GM18499 (cell line): ENCODE measurements at regions not wholly inside any gene's neighbourhood (a gene's known extent, or its start where the extent isn't known, plus 50 kb on each side); places are given as distances from the start of the nearest gene placed in this dataset.
A peak's percentile ranks its signal among the peaks of the same experiment; 100 is the strongest.
"Not testable (repeated sequence)": the region's sequence is repeated elsewhere in the genome, so short reads cannot be mapped to it uniquely, and the experiment has no call there.

Source experiments
- ATAC-seq: cut with Tn5 transposase; IDR thresholded peaks from one replicate; pipeline ENCODE4 v1.9.1; 2021; ENCODE audit warnings: moderate number of reproducible peaks; ENCODE audit not compliant: insufficient read depth, unreplicated experiment

DNA sequence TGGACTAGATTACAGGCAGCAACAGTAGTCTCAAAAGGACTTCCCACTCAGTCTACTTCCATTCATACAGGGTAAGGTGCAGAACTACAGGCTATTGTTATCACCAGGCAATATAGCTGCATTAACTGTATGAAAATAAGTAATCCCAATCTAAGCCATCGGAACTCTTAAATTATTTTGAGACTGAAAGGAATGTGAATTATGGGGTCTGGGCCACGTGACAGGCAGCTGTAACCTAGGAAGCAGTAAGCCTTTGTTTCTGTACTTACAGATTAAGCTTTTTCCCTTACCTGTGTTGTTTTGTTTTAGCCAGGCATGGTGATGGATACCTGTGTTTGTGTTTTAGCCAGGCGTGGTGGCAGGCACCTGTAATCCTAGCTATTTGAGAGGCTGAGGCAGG, 152.4 kb upstream of the TRIM24 start:
- no peak for ATAC-seq

DNA sequence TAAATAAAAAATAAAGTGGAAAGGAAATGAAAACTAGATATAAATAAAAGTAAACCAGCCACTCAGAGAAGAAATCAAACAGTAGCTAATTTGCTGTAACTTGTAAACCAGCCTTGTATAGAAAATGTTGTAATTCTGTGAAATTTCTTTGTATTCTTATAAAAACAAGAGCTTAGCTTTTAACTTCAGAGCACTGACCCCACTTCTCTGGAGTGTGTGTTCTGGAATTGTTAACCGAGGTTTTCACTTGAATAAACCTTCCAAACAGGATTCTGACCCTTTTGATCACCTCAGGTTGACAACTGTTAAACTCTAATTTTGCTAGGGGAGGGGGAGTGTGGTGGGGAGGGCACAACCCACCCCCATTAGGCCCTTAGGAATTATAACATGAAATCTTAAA, 151.9 kb upstream of the TRIM24 start:
- ATAC-seq: no peak

DNA sequence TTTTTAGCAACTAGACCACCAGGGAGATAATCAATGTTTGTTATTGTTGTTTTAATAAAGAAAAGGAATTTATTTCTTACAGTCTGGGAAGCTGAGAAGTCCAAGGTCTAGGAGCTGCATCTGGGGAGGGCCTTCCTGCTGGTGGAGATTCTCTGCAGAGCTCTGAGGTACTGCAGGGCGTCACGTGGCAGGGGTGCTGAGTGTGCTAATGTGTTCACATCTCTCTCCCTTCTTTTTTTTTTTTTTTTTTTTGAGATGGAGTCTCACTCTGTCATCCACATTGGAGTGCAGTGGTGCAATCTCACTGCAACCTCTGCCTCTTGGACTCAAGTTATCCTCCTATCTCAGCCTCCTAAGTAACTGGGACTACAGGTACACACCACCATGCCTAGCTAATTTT, 150.9 kb upstream of the TRIM24 start:
- ATAC-seq: no peak

DNA sequence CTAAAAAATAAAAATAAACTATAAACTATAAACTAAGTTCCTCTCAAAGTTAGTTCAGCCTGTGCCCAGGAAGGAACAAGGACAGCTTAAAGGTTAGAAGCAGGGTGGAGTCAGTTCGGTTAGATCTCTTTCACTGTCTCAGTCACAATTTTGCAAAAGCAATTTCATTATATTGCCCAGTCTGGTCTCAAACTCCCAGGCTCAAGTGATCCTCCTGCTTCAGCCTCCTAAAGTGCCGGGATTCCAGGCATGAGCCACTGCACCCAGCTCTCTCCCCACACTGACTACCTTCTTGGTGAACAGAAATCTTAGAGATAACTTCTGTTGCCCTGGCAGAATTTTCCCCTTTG, 146.3 kb upstream of the TRIM24 start:
- ATAC-seq: no peak

DNA sequence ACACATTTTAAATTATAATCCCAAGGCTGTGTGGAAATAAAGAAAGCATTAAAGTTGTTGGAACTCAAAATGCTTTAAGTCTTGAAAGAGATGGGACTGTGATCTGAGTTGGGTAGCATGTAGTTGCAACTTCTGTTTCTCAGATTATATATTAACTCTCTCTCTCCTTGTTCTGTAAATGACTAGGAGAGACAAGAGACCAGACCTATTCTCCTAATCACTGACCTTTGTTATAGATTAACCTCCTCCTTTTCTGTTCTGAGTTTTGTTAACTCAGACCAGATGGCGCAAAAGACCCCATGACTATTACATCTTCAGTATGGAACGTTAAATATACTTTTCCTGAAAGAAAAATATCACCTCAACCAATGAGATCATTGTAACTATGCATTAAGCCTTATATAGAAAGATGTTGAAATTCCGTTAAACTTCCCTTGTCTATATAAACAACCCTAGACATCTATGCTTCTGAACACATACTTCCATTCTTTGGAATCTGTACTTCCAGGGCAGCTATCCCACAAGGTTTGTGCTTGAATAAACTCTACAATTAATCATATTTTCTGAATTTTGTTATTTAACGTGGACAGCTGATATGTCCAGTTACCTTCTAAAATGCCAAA, 143.5 kb upstream of the TRIM24 start:
- ATAC-seq: peak; percentile 83

DNA sequence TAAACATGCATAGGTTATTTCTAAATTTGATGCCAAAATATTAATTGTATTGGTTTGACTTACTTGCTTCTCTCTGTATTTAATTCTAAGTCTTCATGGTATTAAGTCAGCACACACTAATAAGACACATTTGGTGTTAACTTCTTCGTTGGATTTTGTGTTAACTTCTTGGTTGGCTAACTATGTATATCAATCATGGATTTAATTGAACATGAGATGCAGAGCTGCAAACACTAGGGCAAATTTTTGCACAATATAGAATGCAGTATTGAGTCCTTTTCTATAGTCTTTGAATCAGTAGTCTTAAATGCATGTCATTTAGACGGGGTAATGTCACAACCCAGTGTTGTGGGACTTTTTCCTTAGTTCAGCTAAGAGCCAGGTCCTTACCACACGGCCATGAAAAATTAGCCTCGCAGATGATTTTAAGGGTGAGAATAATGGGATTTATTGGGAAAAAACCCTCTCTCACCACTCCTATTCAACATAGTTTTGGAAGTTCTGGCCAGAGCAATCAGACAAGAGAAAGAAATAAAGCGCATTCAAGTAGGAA, 142.9 kb upstream of the TRIM24 start:
- ATAC-seq: no peak

DNA sequence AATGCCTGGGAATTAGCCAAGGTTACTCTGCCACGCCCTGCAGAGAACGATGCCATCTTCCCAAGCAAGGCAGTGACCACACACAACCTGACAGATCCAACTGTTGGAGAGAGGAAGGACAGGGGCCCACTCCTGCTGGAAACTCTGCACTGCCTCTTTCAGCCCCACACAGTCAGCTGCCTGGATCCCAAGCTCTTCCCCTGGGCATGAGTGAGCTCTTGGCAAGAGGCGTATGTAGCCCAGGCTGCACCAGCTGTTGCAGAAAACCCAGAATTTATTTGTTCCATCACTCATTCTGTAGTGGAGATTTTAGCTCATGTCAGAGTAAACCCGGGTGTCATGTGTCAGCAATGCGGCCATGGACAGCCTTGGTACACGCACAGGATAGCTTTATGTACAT, 135.1 kb upstream of the TRIM24 start:
- no peak for ATAC-seq

DNA sequence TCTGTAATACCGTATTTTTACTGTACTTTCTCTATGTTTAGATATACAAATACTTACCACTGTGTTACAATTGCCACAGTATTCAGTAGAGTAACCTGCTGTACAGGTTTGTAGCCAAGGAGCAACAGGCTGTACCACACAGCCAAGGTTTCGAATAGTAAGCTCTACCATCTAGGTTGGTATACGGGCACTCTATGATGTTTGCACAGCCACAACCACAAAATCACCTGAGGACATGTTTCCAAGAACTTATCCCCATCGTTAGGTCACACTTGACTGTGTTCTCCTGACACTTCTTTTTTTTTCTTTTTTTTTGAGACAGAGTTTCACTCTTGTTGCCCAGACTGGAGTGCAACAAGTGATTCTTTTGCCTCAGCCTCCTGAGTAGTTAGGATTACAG, 134.6 kb upstream of the TRIM24 start:
- no peak for ATAC-seq

DNA sequence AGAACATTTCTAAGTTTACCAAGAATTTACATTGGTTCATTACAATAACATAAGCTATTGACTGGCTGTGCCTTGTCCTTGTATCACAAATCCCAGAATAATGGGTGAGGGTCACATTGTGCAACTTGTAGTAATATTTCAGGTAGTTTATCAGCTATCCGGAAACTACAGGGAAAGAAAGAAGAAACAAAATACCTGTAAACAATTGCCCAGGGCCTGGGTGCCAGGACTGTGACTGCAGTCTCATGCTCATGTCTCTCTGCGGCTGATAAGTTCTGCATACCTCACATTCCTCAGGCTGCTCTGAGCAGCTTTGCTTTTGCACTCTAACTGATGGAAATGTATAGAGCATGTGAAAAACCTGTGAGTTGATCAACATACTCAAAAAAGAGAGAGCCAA, 131.8 kb upstream of the TRIM24 start:
- no peak for ATAC-seq

DNA sequence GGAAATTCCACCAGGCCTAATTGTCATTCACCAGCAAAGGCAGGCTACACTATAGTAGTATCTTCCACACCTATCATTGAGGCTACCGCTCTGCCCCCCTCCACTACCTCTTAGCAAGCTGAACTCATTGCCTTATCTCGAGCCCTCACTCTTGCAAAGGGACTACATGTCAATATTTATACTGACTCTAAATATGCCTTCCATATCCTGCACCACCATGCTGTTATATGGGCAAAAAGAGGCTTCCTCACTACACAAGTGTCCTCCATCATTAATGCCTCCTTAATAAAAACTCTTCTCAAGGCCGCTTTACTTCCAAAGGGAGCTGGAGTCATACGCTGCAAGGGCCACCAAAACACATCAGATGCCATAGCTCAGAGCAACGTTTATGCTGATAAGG, 127.2 kb upstream of the TRIM24 start:
- not testable (repeated sequence) for ATAC-seq

DNA sequence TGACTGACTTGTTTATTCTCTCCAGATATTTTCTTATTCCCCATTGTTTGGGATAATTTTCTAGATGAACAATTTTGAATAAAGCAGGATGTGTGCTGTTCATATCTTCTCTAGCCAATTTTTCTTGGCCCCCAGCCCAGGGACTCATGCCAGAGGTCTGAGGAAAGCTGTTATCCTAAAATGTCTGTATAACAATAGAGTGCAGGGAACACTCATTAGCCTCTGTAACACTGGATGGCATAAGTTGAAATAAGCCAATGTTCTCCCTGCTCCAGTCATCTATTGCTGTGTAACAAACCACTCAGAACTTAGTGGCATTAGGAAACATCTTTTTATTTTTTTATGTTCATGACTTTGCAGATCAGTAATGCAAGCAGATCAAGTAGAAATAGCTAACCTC, 121.7 kb upstream of the TRIM24 start:
- ATAC-seq: no peak

DNA sequence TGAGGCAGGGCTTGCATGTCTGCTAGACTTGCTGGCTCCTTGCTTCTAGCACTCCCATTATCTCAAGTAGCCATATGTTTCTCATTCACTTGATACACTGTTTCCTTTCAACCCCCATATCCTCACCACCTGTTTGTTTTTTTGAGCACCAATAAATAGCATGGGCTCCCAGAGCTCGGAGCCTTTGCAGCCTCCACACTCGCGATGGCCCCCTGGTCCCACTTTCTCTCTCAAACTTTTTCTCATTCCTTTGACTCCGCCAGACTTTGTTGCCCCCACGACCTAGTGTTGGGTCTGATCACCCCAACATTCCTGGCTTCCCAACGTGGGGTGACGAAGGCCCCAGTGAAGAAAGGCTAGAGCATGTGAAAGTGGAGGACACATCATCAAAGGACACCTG, 120.8 kb upstream of the TRIM24 start:
- ATAC-seq: not testable (repeated sequence)

DNA sequence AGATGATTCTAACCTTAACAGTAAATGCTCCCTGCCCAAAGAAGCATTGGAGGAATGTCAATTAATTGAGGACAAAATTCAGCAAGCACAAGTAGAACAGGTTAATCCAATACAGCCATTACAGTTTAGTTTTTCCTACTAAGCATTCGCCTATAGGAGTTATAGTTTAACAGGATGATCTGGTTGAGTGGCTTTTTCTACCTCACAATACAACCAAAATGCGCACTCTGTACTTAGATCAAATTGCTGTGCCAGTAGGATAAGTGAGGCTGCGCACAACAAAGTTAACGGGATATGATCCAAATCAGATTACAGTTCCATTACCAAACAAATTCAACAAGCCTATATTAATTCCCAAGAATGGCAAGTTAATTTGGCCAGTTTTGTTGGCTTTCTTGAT, 117.1 kb upstream of the TRIM24 start:
- no peak for ATAC-seq

DNA sequence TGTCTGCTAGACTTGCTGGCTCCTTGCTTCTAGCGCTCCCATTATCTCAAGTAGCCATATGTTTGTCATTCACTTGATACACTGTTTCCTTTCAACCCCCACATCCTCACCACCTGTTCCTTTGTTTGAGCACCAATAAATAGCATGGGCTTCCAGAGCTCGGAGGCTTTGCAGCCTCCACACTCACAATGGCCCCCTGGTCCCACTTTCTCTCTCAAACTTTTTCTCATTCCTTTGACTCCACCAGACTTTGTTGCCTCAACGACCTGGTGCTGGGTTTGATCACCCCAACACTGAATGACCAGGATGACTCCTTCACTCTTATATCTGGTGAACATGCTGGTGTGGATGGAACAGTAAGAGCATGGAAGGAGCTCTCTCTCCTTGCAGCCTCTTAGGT, 114.5 kb upstream of the TRIM24 start:
- ATAC-seq: no peak

DNA sequence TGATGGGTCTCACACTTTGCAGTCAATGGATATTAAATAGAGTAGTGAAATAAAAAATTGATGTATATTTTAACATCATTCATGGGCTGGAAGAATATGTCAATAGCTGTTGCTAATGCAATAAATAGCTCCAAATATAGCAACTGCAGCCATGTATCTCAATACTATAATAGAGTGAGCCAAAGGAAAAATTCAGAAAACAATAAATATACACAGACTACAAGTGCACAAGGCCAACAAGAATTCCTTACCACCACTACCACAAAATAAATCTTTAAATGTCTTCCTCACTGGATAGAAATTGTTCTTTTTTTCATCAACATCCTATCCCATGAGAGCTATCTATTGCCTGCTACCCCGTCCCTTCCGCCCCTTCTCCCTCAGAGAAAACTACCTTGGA, 113.1 kb upstream of the TRIM24 start:
- ATAC-seq: no peak

DNA sequence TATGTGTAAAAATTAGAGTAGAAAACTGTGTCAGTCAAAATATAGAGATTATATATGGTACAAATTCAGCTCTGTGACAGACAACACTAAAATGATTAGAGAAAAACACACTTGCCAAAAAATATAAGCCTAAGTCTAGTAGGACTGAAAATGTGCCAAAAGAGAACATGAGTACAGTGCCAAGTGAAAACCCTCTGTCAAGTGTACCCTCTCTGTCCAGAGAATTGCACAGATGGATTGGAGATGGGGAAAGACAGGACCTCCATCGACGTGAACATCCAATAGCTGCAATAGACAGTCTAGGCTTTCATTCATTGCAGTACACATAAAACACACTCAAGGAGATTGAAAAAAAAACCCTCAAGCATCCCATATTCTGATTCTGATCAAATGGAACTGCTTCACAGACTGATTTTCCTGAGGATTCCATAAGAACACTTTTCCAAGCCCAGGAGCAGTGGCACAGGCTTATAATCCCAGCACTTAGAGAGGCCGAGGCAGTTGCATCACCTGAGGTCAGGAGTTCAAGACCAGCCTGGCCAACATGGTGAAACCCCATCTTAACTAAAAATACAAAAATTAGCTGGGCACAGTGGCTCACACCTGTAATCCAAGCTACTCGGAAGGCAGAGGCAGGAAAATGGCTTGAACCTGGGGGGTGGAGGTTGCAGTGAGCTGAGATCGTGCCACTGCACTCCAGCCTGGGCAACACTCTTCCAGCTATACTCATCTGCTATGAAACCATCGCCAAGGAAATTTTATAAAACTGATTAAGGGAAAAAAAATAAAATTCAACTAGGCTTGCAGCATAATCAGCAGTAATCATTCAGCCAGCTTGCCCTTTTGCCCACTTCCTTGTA, 110.0 kb upstream of the TRIM24 start:
- no peak for ATAC-seq

DNA sequence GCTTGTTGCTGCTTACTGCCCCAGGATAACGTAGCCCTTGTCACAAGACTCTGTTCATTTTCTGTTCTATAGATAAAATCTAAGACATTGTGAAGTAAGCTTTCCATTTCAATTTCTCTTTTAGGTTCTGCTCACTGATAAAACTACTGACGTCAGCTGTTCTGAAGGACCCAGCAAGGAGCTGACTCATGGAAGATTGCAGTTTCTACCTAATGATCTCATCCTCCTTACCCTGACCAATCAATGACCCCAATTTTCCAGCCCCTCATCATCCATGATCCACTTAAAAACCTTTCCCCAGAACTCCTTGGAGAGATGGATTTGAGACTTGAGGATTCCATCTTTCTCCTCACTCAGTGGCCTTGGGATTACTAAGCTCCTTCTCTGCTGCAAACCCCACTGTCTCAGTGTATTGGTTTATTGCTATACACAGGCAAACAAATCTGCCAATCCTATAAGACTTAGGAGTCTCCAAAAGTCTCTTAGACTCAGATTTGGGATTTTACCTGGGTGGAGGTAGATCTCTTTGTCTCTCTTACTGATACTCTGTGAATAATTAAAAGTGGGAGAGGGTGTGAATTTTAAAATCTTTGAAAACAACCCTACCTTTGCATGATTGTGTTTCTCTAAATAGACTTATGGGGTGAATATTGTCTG, 109.2 kb upstream of the TRIM24 start:
- ATAC-seq: no peak

DNA sequence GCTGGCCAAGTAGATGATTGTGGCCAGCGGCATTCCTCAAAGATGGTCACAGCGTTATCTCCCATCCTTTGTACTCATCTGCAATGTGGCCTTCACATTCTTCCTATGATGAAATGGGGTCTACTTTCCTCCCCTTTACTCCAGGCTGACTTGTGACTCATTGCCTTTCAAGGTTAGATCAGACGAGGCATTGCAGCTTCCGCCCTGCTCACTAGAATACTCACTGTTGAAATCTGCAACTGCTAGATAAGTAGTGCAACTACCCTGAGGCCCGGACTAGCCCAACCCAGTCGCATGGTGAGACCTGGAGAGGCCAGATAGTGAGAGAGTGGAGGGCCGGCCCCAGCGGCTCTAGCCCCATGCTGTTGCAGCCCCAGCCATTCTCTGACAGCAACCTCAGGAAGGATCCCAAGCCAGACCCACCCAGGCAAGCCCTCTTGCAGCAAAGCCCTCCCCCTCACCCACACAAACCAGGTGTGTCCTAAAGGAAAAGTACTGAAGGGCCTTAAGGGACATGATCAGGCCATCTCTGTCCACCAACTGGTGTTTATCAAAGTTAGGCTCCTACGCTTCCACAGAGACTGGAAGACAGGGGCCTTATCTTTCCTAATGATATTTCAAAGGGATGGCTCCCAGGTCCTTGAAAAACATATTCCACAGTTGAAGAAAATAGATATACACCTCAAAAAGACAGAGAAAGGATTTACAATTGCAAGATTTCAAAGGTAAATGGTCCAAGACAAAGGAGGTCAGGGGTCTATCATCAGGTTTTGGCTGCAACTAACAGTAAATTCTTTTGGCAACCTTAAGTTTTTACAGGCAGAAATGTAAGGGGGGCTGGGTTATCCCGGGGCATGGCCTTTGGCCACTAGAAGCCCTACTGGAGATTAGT, 107.2 kb upstream of the TRIM24 start:
- no peak for ATAC-seq

DNA sequence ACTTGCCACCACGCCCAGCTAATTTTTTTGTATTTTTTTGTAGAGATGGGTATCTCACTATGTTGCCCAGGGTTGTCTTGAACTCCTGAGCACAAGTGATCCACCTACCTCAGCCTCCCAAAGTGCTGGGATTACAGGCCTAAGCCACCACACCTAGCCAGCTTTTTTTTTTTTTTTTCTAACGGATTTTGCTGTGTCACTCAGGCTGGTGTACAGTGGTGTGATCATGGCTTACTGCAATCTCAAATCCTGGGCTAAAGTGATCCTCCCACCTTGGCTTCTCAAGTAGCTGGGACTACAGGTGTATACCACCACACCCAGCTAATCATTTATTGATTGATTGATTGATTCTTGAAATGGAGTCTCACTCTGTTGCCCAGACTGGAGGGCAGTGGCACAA, 106.0 kb upstream of the TRIM24 start:
- ATAC-seq: no peak

DNA sequence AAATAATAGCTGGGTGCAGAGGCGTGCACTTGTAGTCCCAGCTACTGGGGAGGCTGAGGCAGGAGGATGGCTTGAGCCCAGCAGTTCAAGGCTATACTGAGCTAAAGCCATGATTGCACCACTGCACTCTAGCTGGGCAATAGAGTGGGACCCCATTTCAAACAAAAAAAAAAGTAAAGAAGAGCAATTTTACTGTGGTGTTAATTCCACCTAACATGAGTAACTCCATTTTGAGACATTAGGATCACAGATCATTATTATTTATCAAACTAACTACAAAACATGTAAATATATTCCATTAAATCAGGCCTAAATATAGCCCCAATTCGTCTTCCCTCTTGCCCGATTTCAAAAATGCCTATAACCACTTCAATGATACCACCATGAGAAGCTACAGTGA, 104.8 kb upstream of the TRIM24 start:
- ATAC-seq: no peak
